Activated naive CD8-positive, alpha-beta T cell treated with anti-CD3 and anti-CD28 coated beads, Interleukin-2, amount 10 ng/mL, durations not matched to agents 7 days and 5 days (primary cell): ENCODE measurements at regions not wholly inside any gene's neighbourhood (a gene's known extent, or its start where the extent isn't known, plus 50 kb on each side); places are given as distances from the start of the nearest gene placed in this dataset.

Experiments
- ATAC-seq: fragments of 150-1000 bp; cut with Tn5 transposase; one replicate; pipeline ENCODE4 v1.10.0; 2021; ENCODE audit warnings: low read depth, moderate library complexity
- POLR2A ChIA-PET: fragments of 350-600 bp; sonication (Branson Sonifier 250); formaldehyde crosslinking; loops from one replicate; lab custom pipeline; 2021; ENCODE audit warnings: antibody characterized with exemption; lab: Charles Lee
- DNase-seq: peaks from one replicate; pipeline ENCODE4 v3.0.0; 2021
- H3K27ac Mint-ChIP-seq: one replicate; pipeline ENCODE4 v1.8.0; 2022; ENCODE audit warnings: mild to moderate bottlenecking, mixed read lengths
- H3K27me3 Mint-ChIP-seq: one replicate; pipeline ENCODE4 v1.8.0; 2022; ENCODE audit warnings: mild to moderate bottlenecking, moderate library complexity, mixed read lengths
- H3K36me3 Mint-ChIP-seq: one replicate; pipeline ENCODE4 v1.8.0; 2021; ENCODE audit warnings: mild to moderate bottlenecking, mixed read lengths
- H3K4me1 Mint-ChIP-seq: one replicate; pipeline ENCODE4 v1.8.0; 2021; ENCODE audit warnings: mixed read lengths
- H3K4me3 Mint-ChIP-seq: one replicate; pipeline ENCODE4 v1.8.0; 2022; ENCODE audit warnings: mild to moderate bottlenecking, moderate library complexity, mixed read lengths
- H3K9me3 Mint-ChIP-seq: one replicate; pipeline ENCODE4 v1.8.0; 2021; ENCODE audit warnings: mixed read lengths

DNA sequence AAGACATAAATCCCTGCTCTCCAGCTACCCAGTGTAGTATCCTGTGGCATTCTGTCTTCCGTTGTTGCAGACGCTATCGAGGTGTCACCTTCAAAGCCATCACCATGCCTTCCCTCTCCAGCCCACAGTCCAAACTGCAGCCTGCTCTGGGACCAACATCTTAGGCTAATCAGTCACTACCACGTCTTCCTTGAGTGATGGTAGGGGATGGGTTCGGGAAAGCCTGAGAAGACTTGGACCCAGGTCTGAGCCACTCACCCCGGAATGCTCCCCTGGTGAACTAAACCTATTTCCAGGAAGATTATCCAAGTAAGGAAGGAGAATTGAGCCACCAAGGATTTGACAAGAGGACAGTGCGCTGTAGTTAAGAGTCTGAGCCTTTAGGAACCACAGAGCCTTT, 52.9 kb upstream of the IRX1 start:
- POLR2A ChIA-PET, result no interaction called here
- Mint-ChIP-seq H3K27ac (no peak overlapping the region), H3K4me1 (no peaks in the 10 kb centered on the region), H3K9me3 (peaks cover 3% of the 10 kb centered on the region), H3K4me3 (no peak overlapping the region), H3K27me3 (no peaks in the 10 kb centered on the region), H3K36me3 (no peaks in the 10 kb centered on the region)
- DNase-seq (no peak), ATAC-seq (no peak)

DNA sequence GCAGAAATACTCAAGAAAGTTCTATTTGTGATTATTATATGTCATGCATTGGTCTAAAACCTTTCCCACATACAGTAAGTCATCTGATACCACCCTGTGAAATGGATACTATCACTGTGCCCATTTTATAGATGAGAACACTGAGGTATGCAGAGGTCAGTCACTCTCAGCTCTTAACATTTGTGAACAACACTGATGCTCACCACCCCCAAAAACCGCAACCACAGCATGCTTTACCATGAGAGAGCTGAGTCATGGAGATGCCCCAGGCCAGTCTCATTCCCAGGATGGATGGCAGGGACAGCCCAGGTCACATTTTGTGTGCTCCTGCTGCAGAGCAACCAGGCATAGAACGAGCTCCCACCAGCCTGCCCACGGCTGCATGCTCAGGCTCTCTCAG, 53.5 kb upstream of the IRX1 start:
- Mint-ChIP-seq H3K9me3 (peaks cover 3% of the 10 kb centered on the region), H3K27me3 (no peaks in the 10 kb centered on the region), H3K36me3 (no peaks in the 10 kb centered on the region), H3K4me3 (no peak overlapping the region), H3K4me1 (no peaks in the 10 kb centered on the region), H3K27ac (no peak overlapping the region)
- no peak for DNase-seq
- no peak for ATAC-seq
- POLR2A ChIA-PET, result no interaction called here

DNA sequence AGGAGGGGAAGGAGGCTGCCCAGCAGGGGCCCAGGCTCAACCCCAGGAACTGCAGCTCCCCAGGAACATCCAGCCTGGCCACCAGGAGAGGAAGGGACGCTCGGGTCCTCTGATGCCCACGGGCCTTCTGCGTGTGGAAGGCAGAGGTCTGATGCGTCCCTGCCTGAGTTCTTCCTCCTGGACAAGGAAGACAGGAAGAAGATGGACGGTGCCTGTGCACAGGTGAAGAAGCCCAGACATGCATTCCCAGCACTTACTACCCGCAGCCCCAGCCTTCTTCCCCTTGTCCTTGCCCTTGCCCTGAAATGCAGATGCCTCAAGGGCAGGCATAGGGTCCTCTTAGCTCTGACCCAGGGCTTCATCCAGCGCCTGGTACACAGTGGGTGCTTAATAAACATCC, 56.7 kb upstream of the IRX1 start:
- DNase-seq, result no peak
- ATAC-seq, result no peak
- no peak overlapping the region for H3K4me3 Mint-ChIP-seq
- H3K36me3 Mint-ChIP-seq, result no peaks in the 10 kb centered on the region
- no peaks in the 10 kb centered on the region for H3K4me1 Mint-ChIP-seq
- no peaks in the 10 kb centered on the region for H3K27me3 Mint-ChIP-seq
- peaks cover 3% of the 10 kb centered on the region for H3K9me3 Mint-ChIP-seq
- no peak overlapping the region for H3K27ac Mint-ChIP-seq
- POLR2A ChIA-PET, result no interaction called here

DNA sequence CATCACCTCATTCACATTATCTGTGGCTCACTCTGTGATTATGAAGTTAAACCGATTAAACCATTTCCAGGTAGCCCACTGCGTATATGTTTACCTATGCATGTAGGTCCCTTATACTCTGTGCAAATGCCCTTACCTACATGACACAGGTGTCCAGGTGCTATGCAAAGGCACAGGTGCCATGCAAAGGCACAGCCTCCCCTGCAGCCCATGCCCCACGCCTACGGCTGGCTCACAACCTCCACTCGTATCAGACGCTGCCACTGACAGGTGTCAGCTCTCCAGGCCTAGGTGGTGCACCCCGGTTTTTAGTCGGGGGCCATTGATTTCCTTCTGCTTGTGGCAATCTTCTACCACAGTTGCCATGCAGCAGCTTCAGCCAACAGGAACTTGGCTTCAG, 57.7 kb upstream of the IRX1 start:
- ATAC-seq (no peak), DNase-seq (no peak)
- H3K36me3 Mint-ChIP-seq, result no peaks in the 10 kb centered on the region
- peaks cover 3% of the 10 kb centered on the region for H3K9me3 Mint-ChIP-seq
- no peaks in the 10 kb centered on the region for H3K4me1 Mint-ChIP-seq
- H3K27ac Mint-ChIP-seq, result no peak overlapping the region
- no peaks in the 10 kb centered on the region for H3K27me3 Mint-ChIP-seq
- no peak overlapping the region for H3K4me3 Mint-ChIP-seq
- POLR2A ChIA-PET, result no interaction called here

DNA sequence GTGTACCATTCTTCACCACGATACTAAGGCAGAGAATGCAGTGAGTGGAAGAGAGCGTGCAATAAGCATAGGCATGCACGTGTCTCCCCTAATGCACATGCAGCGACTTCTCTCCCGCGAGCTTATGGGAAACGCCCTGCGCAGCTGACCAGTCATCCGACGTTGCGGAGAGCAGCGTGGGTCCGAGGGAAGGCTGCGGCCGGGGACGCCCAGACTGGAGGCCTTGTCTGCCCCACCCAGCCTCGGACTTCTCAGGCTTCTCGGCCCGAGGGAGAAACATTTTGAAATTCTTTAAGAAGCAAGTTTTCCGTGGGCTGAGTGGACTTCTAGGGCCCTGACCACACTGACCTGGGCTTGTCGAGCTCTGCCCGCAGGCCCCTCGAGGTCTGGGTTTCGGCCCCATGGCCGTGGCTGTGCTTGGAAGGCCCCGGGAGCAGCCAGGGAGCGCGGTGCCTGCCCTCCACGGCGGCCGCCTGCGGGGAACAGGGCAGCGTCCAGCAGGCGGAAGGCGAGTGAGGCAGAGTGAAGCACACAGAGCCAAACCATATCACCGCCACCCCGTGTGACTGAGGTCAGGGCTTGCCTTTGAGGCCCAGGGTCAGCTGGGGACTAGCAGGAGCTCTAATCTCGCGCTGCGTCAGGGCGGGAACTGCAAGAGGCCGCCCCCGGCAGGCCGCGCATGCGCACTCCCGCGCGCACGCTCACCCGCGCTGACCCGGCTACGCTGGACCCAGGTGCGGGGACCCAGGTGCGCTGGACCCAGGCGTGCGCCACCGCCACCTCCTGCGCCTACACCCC, 60.0 kb upstream of the IRX1 start:
- Mint-ChIP-seq H3K27ac (no peak overlapping the region), H3K4me3 (no peak overlapping the region), H3K36me3 (no peaks in the 10 kb centered on the region), H3K27me3 (no peaks in the 10 kb centered on the region), H3K4me1 (no peaks in the 10 kb centered on the region), H3K9me3 (peaks cover 5% of the 10 kb centered on the region)
- ATAC-seq, result no peak
- DNase-seq, result no peak
- POLR2A ChIA-PET, result no interaction called here

DNA sequence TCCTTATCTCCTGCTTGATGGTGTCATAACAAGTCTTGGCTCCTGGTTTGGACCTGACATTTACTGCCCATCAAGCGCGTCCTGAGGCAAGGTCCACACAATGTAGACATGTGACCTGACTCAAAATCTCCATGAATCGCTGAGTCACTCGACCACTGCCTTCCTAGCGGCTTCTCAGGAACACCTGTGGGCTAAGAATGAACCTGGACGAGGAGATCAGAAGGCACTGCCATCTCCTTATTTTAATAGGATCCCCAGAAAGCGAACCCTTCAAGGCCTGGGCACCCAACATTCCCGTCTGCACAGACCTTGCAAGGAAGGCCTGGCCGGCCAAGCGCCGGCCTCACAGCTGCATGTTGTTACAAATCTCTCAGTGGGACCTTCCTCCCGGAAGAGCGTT, 60.6 kb upstream of the IRX1 start:
- Mint-ChIP-seq H3K4me1 (no peaks in the 10 kb centered on the region), H3K9me3 (peaks cover 5% of the 10 kb centered on the region), H3K36me3 (no peaks in the 10 kb centered on the region), H3K27me3 (no peaks in the 10 kb centered on the region), H3K4me3 (no peak overlapping the region), H3K27ac (no peak overlapping the region)
- DNase-seq, result no peak
- ATAC-seq, result no peak
- POLR2A ChIA-PET, result no interaction called here

DNA sequence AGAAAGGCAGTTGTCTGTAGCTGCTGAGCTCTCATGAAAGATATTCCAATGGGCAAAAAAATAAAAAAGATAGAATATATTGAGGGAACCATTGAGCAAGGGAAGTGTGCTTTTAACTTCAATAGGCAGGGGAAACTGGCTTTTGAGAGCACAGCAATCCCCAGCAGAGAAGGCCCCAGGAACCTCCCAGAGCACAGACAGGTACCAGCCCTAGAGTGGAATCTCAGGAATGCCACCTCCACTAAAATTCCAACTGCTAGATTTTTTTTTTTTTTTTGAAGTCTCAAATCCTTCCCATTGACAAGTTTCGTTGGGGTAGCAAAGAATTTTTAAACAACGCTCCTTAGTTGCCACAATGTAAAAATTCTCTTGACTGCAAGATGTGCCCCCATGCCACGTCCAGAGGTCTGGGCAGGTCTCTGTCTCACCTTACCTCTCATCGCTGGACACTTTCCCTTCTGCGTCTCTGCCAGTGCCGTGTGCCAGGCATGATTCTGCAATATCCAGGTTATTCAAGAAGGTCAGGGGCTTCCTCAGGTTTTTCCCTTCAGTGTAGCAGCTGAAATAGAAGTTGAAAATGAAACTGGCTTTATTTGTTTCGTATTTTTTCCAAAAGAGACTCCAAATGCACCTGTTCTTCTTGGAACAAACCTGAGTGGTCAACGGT, 64.2 kb upstream of the IRX1 start:
- ATAC-seq (no peak), DNase-seq (no peak)
- H3K27ac Mint-ChIP-seq, result no peak overlapping the region
- H3K9me3 Mint-ChIP-seq, result peaks cover 5% of the 10 kb centered on the region
- H3K36me3 Mint-ChIP-seq, result no peaks in the 10 kb centered on the region
- H3K4me3 Mint-ChIP-seq, result no peak overlapping the region
- no peaks in the 10 kb centered on the region for H3K4me1 Mint-ChIP-seq
- no peaks in the 10 kb centered on the region for H3K27me3 Mint-ChIP-seq
- POLR2A ChIA-PET, result no interaction called here

DNA sequence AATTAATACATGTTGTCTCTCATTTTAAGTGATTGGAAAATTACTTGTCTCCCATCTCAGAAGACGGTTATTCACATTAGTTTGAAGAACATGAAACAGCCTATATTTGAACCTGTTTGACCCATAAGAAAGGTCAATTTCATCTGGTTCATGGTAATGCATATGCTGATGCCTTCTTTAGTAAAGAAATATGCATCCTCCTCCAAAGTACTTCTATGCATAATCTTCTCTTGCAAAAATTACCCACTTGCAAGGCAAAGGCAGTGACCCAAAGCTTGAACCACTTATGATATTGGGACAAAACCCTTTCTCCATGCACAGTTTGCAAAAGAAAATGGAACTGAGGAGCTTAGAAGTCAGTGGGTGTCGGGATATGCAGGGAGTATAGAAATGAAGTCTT, 65.4 kb upstream of the IRX1 start:
- POLR2A ChIA-PET, result no interaction called here
- H3K9me3 Mint-ChIP-seq, result peaks cover 9% of the 10 kb centered on the region
- no peaks in the 10 kb centered on the region for H3K4me1 Mint-ChIP-seq
- H3K27ac Mint-ChIP-seq, result no peak overlapping the region
- no peaks in the 10 kb centered on the region for H3K27me3 Mint-ChIP-seq
- H3K36me3 Mint-ChIP-seq, result no peaks in the 10 kb centered on the region
- DNase-seq, result no peak
- H3K4me3 Mint-ChIP-seq, result no peak overlapping the region
- no peak for ATAC-seq

DNA sequence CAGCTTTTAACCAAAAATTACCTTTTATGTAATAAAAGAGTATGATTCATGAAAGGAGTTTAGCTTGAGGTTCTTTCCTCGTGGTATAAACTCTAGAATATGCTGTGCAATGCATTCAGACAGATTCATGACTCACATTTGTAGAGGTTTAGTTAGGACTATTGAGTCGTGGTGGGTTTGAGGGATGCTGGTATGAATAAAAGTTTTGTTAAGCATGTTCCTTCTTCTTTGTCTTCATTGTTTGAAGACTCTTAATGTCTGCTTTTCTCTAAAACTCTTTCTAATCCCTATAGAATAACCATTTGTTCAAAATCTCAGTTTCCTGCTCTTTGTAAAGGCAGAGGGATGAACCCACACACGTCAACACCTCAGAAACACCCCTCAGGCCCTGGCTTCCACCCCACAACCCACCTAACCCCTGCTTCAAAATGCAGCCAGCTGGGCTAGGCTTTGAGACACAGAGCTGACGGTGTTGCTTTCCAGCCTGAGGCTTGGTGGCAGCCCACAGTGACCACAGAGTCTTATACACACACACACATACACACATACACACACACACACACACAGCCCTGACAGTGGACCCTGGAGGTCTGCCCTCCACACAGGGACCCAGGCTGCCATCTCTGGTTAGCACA, 69.0 kb upstream of the IRX1 start:
- Mint-ChIP-seq H3K27ac (no peak overlapping the region), H3K4me3 (no peak overlapping the region), H3K4me1 (no peaks in the 10 kb centered on the region), H3K9me3 (peaks cover 11% of the 10 kb centered on the region), H3K27me3 (no peaks in the 10 kb centered on the region), H3K36me3 (no peaks in the 10 kb centered on the region)
- POLR2A ChIA-PET, result no interaction called here
- ATAC-seq, result no peak
- DNase-seq, result no peak

DNA sequence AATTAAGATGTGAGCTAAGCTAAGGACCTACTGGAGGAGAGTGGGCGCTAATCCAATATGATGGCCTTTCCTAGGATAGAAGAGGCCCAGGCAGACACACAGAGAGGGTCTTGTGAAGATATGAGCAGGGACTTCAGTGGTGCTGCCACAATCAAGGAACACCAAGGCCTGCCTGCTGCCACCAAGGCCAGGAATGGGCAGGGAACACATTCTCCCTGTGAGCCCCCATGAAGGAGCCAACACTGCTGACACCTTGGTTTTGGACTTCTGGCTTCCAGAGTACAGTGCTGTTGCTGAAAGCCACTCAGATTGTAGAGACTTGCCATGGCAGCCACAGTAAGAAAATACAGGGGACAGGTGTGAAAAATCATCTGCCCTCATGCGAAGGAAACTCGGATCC, 73.1 kb upstream of the IRX1 start:
- Mint-ChIP-seq H3K4me3 (no peak overlapping the region), H3K36me3 (no peaks in the 10 kb centered on the region), H3K27ac (no peak overlapping the region), H3K9me3 (peaks cover 11% of the 10 kb centered on the region), H3K4me1 (no peaks in the 10 kb centered on the region), H3K27me3 (no peaks in the 10 kb centered on the region)
- no peak for ATAC-seq
- POLR2A ChIA-PET, result no interaction called here
- DNase-seq, result no peak

DNA sequence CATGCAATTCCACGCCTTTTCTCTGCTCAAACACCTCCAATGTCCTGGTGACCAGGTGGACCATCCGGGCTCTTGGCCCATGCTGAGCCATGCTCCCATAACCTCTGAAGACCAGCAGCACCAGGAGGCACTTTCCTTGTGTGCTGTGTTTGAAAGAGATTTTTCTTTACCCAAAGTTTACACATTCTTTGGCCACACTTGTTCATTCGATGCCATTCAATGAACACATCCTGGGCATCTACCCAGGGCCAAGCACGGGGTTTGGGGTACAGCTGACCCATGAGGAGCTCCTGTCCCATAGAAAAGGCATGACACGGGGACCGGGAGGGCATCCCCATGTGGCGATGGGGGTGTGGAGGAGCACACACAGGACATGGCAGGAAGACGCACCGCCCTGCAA, 77.1 kb upstream of the IRX1 start:
- DNase-seq (no peak), ATAC-seq (no peak)
- Mint-ChIP-seq H3K4me3 (no peak overlapping the region), H3K36me3 (no peaks in the 10 kb centered on the region), H3K27me3 (no peaks in the 10 kb centered on the region), H3K9me3 (peaks cover 4% of the 10 kb centered on the region), H3K4me1 (no peaks in the 10 kb centered on the region), H3K27ac (no peak overlapping the region)
- POLR2A ChIA-PET, result no interaction called here

DNA sequence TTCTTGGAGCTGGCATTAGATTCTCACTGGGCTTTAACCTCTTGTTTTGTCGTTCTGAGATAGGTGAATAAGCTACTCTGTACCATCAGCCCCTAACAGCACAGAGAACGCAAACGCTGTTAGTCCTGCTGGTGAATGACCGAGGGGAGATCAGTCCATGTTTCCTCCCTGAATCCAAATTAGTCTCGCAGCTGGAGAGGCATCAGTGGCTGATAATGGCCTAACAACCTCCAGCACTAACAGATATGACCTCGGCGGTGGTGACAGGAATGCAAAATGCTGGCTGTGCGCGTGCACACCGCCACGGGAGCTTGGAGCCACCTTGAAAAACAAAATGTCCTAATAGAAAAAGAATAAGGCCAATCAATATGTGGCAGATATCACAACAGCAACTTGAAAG, 77.6 kb upstream of the IRX1 start:
- no peak overlapping the region for H3K27ac Mint-ChIP-seq
- no peak overlapping the region for H3K4me3 Mint-ChIP-seq
- ATAC-seq, result no peak
- no peaks in the 10 kb centered on the region for H3K4me1 Mint-ChIP-seq
- DNase-seq, result no peak
- peaks cover 4% of the 10 kb centered on the region for H3K9me3 Mint-ChIP-seq
- H3K36me3 Mint-ChIP-seq, result no peaks in the 10 kb centered on the region
- peaks cover 2% of the 10 kb centered on the region for H3K27me3 Mint-ChIP-seq
- POLR2A ChIA-PET, result no interaction called here

DNA sequence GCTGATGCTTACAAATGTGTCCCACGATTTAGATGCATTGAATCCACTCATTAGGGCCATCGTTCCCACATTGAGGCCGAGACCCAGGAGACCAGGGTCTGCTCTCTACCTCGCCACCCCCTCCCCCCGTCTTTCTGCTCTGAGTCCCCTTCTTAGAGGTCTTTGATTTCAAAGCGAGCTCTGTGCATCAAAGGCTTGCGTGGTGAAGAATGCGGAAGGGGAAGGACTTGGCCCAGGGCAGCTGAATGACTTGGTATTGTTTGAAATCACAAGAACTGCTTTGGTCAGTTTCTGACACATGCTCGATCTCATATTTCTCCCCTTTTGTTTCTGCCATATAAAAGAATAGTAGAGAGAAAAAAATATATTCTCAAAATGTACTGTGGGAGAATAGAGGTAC, 78.3 kb upstream of the IRX1 start:
- ATAC-seq (no peak), DNase-seq (no peak)
- no peak overlapping the region for H3K4me3 Mint-ChIP-seq
- no peak overlapping the region for H3K27ac Mint-ChIP-seq
- H3K4me1 Mint-ChIP-seq, result no peaks in the 10 kb centered on the region
- peaks cover 2% of the 10 kb centered on the region for H3K27me3 Mint-ChIP-seq
- H3K9me3 Mint-ChIP-seq, result peaks cover 2% of the 10 kb centered on the region
- POLR2A ChIA-PET, result no interaction called here
- H3K36me3 Mint-ChIP-seq, result no peaks in the 10 kb centered on the region
